ENCODE measurements at regions not wholly inside any gene's neighbourhood (a gene's known extent, or its start where the extent isn't known, plus 50 kb on each side); places are given as distances from the start of the nearest gene placed in this dataset.

GRCh38 chr2:226620176-226620575 is 179.4 kb downstream of the IRS1 start:
- DNase-seq (ENCODE audit: low spot score) = no peak

- no peak for DNase-seq (ENCODE audit: low spot score)
These were observed 179.9 kb downstream of the IRS1 start for GRCh38 chr2:226619707-226620106.

DNA sequence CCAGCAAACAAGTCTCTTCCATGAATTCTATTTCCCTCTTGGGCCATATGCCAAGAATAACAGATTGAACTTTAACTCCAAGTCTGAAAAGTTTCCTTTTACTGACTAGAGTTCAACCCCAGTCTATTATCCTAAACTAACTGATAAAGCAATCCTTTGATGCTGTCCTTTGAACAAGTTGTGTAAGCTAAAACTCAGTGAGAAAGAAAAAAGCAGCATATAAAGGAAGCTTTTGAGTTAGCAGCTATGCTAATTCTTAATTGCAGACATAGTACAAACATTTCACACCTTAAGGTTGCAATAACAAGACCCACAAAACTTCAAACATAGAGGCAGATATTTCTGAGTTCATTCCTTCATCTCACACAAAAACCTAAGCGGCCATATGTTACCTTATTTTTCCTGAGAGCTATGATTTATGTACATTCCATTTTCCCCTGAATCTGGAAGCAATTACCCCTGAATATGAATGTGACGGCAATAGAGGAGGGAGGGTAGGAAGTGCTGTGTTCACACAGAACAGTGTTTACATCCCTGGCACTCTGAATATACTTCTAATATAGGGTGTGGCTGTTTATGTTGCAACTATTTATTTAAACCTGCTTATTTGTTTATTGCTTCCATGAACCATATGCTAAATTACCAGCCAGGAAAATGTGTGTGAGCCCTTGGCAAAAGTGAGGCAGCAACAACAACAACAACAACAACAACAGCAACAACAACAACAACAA is 180.6 kb downstream of the IRS1 start:
- DNase-seq (ENCODE audit: low spot score) = peak; percentile 11

DNA sequence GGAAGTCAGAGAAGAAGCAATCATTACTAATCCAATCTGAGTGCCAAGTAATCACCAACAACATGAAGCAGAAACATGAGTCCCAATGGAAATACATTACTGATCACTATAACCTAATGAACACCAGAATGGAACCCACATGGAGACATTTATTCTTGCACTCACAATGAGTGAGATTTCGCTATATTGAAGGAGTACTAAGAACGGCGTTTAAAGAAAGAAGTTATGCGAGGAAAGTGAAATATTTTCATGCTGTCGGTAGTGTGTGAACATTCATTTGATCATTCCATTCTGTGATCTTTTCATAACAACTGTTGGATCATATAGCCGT is 181.1 kb downstream of the IRS1 start:
- DNase-seq (ENCODE audit: low spot score) = no peak

GRCh38 chr2:226615891-226616290 is 183.7 kb downstream of the IRS1 start:
- DNase-seq (ENCODE audit: low spot score) = no peak

DNA sequence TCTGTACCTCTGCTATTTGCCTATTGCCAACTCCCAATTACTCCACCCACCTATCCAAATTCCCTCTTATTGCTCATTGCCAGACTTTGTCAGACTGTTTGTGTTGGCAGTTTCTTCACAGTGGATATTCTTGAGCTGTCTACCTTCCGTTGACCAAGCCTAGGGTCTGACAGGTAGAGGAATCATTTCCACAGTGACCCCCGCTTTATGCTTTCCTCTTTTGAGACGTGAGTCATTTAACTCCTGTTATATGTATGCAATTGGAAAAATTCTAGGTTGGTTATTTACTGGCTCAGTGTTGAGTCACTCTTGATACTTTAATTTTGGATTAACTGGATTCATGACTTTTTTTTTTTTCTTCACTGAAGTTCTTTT is 187.7 kb downstream of the IRS1 start:
- DNase-seq (ENCODE audit: low spot score) = peak; percentile 28

- DNase-seq (ENCODE audit: low spot score) = no peak
These were observed 188.2 kb downstream of the IRS1 start for GRCh38 chr2:226611196-226611943.

DNA sequence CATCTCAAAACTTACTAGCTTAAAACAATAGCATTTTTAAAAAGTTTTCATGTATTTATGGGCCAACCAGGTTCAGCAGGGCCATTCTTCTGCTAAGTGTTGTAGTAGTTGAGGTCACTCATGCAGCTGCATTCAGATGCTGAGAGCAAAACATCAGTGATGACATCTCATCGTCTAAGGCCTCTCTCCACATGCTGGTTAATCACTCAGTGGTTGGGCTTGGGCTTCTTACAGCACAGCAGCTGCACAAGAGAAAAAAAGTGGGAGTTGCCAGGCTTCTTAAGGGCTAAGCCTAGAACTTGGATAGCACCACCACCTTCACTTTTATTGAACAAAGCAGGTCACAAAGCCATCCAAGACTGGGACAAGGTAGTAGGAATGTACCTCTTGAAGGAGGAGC is 190.3 kb downstream of the IRS1 start:
- DNase-seq (ENCODE audit: low spot score) = peak; percentile 20

- no peak for DNase-seq (ENCODE audit: low spot score)
These were observed 191.2 kb downstream of the IRS1 start for GRCh38 chr2:226608451-226608850.

DNA sequence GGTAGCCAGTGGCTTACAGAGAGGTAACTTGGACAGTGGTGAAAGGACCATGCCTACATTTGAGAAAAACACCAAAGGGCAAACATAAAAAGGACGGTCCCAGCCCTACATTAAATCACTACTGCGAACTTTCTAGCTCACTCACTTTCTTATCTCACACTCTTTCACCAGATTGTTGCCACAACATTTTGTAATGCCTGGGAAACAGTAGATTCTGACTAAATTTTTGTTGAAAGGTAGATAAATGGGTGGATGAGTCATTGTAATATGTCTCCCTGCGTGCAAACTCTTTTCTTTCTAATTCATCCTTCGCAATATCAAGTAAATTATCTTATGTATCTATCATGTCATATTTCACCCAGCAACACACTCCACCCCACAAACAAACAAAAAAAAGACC is 192.2 kb downstream of the IRS1 start:
- no peak for DNase-seq (ENCODE audit: low spot score)

- DNase-seq (ENCODE audit: low spot score) = no peak
These were observed 194.0 kb downstream of the IRS1 start for GRCh38 chr2:226605642-226606041.

DNA sequence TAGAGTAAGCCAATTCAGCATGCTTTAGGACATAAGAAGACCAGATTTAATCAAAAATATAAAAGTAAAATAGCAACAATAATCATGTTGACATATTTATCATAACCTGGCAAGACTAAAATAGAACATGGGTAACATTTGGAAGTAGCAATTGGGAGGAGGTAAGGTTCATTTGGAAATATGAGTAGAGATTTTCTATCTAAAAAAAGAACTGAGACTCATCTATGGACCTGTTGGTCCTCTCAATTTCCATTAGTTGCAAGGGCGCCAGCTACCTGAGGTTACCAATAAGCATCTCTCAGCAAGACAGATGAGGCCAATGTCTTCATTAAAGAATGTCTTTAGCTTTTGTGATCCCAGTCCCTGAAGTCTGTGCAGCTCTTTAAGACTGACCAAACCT is 196.0 kb downstream of the IRS1 start:
- no peak for DNase-seq (ENCODE audit: low spot score)

DNA sequence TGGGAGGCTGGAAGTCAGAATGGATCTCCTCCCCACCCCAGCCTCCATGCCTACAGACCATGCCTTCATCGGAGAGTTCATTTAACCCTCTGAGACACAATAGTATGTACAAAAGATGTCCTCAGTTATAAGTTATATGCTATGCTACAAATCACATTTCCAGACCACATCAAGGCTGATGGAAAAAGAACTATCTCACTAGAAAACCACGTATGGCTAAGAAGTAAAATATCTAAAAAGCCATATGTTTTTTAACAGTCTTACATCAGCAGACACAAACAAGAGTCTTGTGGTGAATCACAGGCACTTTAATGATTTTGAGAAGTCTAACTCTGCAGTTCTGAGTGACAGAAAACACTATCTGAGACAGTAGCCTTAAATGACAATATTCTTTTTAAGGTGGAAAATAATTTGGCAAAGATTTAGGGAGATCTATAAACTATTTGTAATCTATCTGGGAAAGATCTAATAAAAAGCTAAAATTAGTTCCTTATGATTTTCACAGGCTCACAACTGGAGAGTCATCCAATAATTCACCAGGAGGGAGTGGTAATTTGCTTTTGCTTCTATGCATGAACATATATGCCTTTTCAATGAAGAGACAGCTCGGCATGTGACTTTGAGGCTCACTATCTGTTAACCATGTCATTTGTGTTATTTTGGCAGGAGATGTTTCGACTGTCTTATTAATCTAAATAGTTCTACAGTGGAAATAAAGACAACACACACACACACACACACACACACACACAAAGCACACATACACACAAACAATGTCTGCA is 197.5 kb downstream of the IRS1 start:
- peak; percentile 15 for DNase-seq (ENCODE audit: low spot score)

- DNase-seq (ENCODE audit: low spot score) = no peak
These were observed 198.8 kb downstream of the IRS1 start for GRCh38 chr2:226600802-226601201.

DNA sequence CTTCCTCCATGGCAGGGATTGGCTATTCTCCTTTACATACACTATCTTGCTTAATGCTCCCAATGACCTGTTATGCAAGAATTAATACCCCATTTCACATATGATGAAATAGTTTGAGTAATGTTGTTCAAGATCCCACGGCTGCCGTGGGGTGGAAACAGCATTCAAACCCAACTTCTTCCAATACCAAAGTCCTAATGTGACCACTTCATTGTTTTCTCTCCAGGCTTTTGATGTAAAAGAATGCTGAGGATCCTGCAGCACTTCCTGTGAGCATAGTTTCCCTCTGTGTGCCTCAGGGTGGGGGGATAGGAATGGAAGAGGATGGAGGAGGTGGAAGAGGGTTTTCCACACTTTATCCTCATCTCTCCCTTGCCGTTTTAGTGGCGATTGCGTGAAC is 199.4 kb downstream of the IRS1 start:
- DNase-seq (ENCODE audit: low spot score) = peak; percentile 13

- no peak for DNase-seq (ENCODE audit: low spot score)
These were observed 210.6 kb downstream of the IRS1 start for GRCh38 chr2:226589043-226589442.

DNA sequence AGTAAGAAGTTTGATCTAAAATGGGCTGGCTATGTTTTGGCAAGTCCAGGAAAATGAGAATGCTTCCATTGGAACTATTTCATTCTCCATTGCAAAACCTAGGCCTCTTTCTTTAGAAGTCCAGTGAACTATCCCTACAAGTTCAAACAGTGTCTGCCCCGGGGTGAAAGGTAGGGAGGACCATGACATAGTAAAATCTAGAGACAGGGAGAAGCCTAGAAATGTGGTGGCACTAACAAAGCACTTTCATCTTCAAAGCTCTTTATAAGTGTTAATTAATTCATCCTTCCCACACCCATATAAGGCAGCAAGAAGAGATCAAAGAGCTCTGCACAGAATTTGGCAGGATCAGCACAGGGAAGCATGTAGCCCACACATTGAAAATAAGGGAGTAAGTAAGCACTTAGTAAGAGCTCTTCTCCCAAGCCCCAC is 214.5 kb downstream of the IRS1 start:
- no peak for DNase-seq (ENCODE audit: low spot score)

GRCh38 chr2:226584518-226585055 is 215.0 kb downstream of the IRS1 start:
- no peak for DNase-seq (ENCODE audit: low spot score)

- DNase-seq (ENCODE audit: low spot score) = peak; percentile 77
These were observed 215.9 kb downstream of the IRS1 start for GRCh38 chr2:226583715-226584114.

- DNase-seq (ENCODE audit: low spot score) = no peak
These were observed 218.0 kb downstream of the IRS1 start for GRCh38 chr2:226581661-226582060.

- DNase-seq (ENCODE audit: low spot score) = no peak
These were observed 218.6 kb downstream of the IRS1 start for GRCh38 chr2:226581004-226581403.

DNA sequence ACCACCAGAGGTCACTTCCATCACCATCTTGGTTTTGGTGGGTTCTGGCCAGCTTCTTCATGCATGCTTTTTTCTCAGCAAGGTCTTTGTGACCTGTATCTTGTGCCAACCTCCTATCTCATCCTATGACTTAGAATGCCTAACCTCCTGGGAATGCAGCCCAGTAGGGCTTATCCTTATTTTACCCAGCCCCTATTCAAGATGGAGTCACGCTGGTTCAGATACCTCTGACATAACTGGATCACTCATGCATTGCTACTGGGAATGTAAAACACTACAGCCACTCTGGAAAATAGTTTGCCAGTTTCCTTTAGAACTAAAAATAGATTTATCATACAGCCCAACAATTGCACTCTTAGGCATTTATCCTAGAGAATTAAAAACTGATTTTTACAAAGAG is 219.2 kb downstream of the IRS1 start:
- no peak for DNase-seq (ENCODE audit: low spot score)

GRCh38 chr2:226579519-226579918 is 220.1 kb downstream of the IRS1 start:
- DNase-seq (ENCODE audit: low spot score) = no peak

All from GM03348 (cell line).